ENCODE measurements at regions not wholly inside any gene's neighbourhood (a gene's known extent, or its start where the extent isn't known, plus 50 kb on each side); places are given as distances from the start of the nearest gene placed in this dataset.

- no peak for TF ChIP-seq TAF1 (IDR thresholded peaks at IDR 0.05; ENCODE audit: low read depth)
- TF ChIP-seq, protein P1, sequence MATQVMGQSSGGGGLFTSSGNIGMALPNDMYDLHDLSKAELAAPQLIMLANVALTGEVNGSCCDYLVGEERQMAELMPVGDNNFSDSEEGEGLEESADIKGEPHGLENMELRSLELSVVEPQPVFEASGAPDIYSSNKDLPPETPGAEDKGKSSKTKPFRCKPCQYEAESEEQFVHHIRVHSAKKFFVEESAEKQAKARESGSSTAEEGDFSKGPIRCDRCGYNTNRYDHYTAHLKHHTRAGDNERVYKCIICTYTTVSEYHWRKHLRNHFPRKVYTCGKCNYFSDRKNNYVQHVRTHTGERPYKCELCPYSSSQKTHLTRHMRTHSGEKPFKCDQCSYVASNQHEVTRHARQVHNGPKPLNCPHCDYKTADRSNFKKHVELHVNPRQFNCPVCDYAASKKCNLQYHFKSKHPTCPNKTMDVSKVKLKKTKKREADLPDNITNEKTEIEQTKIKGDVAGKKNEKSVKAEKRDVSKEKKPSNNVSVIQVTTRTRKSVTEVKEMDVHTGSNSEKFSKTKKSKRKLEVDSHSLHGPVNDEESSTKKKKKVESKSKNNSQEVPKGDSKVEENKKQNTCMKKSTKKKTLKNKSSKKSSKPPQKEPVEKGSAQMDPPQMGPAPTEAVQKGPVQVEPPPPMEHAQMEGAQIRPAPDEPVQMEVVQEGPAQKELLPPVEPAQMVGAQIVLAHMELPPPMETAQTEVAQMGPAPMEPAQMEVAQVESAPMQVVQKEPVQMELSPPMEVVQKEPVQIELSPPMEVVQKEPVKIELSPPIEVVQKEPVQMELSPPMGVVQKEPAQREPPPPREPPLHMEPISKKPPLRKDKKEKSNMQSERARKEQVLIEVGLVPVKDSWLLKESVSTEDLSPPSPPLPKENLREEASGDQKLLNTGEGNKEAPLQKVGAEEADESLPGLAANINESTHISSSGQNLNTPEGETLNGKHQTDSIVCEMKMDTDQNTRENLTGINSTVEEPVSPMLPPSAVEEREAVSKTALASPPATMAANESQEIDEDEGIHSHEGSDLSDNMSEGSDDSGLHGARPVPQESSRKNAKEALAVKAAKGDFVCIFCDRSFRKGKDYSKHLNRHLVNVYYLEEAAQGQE (IDR thresholded peaks at IDR 0.05; ENCODE audit: low read depth): peak; percentile 22; the same call in 1 of the 2 replicates
These were observed 77.7 kb upstream of the ADAMTS2 start for GRCh38 chr5:179422908-179423481.

DNA sequence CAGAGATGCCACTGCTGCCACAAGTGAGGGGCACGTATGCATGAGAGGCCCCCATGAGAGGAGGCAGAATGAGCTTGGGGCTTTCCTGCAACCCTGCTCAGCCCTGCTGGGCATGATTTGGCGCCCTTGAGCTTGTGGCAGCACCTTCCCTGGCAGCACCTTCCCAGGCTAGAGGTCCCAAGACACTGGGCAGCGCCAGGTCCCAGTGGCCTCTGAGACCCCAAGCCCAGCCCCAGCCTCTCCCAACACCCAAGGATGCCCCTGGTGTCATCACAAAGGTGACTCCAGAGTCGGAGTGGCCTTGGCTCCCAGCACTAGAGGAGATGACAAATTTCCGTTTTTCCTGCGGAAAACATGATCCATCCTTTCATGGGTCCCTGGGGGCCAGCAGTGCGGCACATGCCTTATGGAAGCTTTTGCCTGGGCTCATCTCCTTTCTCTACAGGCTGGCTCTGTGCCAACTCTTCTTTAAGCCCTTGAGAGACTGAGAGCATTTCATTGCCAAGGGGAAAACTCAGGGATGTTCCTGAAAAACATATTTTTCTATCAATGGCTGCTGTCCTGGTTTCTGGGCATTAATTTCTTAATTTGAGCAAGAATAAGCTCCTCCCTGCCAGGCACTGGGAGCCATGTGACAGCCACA, 77.1 kb upstream of the ADAMTS2 start:
- TF ChIP-seq, protein P2, sequence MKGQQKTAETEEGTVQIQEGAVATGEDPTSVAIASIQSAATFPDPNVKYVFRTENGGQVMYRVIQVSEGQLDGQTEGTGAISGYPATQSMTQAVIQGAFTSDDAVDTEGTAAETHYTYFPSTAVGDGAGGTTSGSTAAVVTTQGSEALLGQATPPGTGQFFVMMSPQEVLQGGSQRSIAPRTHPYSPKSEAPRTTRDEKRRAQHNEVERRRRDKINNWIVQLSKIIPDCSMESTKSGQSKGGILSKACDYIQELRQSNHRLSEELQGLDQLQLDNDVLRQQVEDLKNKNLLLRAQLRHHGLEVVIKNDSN (IDR thresholded peaks at IDR 0.05): no peak
- TF ChIP-seq CEBPB (IDR thresholded peaks at IDR 0.05) (no peak), EGR1 (IDR thresholded peaks at IDR 0.05) (no peak), TCF12 (IDR thresholded peaks at IDR 0.05; ENCODE audit: low read depth) (no peak), EP300 (IDR thresholded peaks at IDR 0.05; ENCODE audit: borderline replicate concordance) (no peak), CREB1 (IDR thresholded peaks at IDR 0.05; ENCODE audit: low read depth) (no peak), FOXM1 (IDR thresholded peaks at IDR 0.05; ENCODE audit: borderline replicate concordance, low read depth) (no peak), MAX (IDR thresholded peaks at IDR 0.05) (no peak), TEAD4 (IDR thresholded peaks at IDR 0.05) (no peak), TAF1 (IDR thresholded peaks at IDR 0.05; ENCODE audit: low read depth) (no peak), RAD21 (IDR thresholded peaks at IDR 0.05; ENCODE audit: low read depth) (no peak), NFIC (IDR thresholded peaks at IDR 0.05) (no peak), YY1 (IDR thresholded peaks at IDR 0.05; ENCODE audit: low read depth) (no peak), ZBTB7A (IDR thresholded peaks at IDR 0.05; ENCODE audit: low read depth) (no peak)
- TF ChIP-seq, protein P1 (IDR thresholded peaks at IDR 0.05; ENCODE audit: low read depth): no peak

DNA sequence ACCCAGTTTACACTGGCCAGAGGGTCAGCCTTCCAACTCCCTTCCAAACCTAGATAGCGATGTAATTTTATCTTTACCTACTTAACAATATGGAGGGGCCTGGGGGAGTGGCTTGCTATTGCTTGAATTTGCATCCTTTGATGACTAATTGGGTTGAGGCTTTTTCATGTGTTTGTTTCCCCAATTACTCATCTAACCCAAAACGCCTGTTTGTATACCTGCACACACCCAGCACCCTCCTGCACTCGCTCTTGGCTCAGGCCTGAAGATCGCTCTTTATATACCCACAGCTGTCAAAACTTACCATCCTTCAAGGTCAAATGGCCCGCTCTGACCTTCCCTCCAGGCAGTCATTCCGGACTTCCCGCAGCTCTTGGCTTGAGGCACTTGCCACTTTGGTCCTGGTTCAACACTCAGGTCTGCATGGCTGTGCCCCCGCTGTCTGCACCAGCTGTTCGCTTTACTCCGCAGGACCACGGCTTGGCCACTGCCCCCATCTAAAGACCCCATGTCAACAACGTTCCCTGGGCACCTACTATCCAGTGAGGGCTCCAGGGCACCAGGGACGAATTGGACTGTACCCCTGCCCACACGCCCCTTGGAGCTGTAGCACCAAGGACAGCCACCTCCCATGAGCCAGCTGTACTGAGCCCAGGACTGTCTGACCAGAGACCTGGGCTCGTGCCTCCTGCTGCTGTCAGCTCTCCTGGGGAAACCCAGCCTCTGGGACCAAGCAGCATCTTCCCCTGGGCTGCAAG, 76.1 kb upstream of the ADAMTS2 start:
- TF ChIP-seq ZBTB7A (IDR thresholded peaks at IDR 0.05; ENCODE audit: low read depth): no peak
- TF ChIP-seq, protein P1 (IDR thresholded peaks at IDR 0.05; ENCODE audit: low read depth): peak; percentile 56; the same call in 1 of the 2 replicates

DNA sequence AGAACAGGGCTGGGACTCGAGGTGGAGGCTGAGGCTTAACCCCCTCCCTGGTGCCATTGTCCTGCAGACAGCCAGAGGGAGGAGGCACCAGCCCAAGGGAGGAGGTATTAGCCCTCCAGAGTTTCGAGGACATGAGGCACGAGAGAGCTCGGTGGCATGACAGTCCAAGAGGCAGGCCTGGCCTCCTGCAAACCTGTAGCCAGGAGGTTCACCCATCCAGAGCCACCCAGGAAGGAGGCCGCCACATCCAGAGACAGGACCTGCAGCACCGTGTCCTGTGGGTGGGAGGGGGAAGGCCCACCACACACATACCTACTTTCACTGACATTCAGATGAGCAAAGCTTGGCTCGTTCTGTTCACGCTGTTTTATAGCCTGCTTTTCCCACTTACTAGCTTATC, 75.2 kb upstream of the ADAMTS2 start:
- TF ChIP-seq NFIC (IDR thresholded peaks at IDR 0.05): no peak
- no peak for TF ChIP-seq CREB1 (IDR thresholded peaks at IDR 0.05; ENCODE audit: low read depth)

- TF ChIP-seq, protein P1 (IDR thresholded peaks at IDR 0.05; ENCODE audit: low read depth): no peak
- TF ChIP-seq CEBPB (IDR thresholded peaks at IDR 0.05) (no peak), ZBTB7A (IDR thresholded peaks at IDR 0.05; ENCODE audit: low read depth) (no peak), TEAD4 (IDR thresholded peaks at IDR 0.05) (no peak), RAD21 (IDR thresholded peaks at IDR 0.05; ENCODE audit: low read depth) (no peak), MAX (IDR thresholded peaks at IDR 0.05) (no peak), TAF1 (IDR thresholded peaks at IDR 0.05; ENCODE audit: low read depth) (no peak), NFIC (IDR thresholded peaks at IDR 0.05) (no peak), CREB1 (IDR thresholded peaks at IDR 0.05; ENCODE audit: low read depth) (no peak), TCF12 (IDR thresholded peaks at IDR 0.05; ENCODE audit: low read depth) (no peak), YY1 (IDR thresholded peaks at IDR 0.05; ENCODE audit: low read depth) (no peak), FOXM1 (IDR thresholded peaks at IDR 0.05; ENCODE audit: borderline replicate concordance, low read depth) (no peak), EGR1 (IDR thresholded peaks at IDR 0.05) (no peak), EP300 (IDR thresholded peaks at IDR 0.05; ENCODE audit: borderline replicate concordance) (no peak)
- TF ChIP-seq, protein P2 (IDR thresholded peaks at IDR 0.05): no peak
These were observed 73.7 kb upstream of the ADAMTS2 start for GRCh38 chr5:179418972-179419371.
